Endometrial microvascular endothelial cells (primary cell): ENCODE measurements at regions not wholly inside any gene's neighbourhood (a gene's known extent, or its start where the extent isn't known, plus 50 kb on each side); places are given as distances from the start of the nearest gene placed in this dataset.

Experiments used
- in situ Hi-C: cut with HindIII; loops from 2 replicates; pipeline ENCODE4 v1.10.0; 2017; ENCODE audit warnings: low sequenced_read_pairs, low pct_unique_long_range_greater_than_20kb; ENCODE audit errors: inconsistent ontology term

DNA sequence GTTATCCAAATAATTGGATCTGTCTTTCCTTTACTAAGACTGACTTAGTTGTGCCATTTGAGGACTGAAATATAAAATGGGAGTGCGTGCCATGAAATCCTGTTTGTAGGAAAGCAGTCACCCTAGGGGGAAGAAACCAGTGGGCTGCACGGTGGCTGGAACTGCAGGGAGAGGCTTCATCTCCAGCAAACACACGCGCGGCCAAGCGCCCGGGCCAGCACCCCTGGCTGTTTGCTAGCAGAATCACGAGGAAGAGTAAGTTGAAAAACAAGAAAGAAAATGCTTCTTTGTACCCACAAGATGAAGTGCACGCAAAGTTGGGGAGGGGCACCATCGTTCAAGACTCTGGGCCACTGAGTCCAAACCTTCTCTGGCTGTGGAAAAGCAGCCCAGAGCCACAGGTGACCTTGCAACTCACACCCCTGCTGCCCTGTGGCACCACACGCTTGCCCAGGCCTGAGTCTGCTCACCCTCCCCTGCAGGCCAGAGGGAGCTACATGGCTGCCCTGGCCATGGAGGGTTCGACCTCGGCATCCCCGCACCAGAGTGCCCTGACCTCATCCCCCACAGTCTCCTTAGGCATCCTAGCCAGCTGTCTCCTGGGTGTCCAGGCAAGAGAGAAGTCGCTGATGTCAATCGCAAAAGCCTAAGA, 55.2 kb downstream of the IRX2 start:
- in situ Hi-C loops, result no loop called here

DNA sequence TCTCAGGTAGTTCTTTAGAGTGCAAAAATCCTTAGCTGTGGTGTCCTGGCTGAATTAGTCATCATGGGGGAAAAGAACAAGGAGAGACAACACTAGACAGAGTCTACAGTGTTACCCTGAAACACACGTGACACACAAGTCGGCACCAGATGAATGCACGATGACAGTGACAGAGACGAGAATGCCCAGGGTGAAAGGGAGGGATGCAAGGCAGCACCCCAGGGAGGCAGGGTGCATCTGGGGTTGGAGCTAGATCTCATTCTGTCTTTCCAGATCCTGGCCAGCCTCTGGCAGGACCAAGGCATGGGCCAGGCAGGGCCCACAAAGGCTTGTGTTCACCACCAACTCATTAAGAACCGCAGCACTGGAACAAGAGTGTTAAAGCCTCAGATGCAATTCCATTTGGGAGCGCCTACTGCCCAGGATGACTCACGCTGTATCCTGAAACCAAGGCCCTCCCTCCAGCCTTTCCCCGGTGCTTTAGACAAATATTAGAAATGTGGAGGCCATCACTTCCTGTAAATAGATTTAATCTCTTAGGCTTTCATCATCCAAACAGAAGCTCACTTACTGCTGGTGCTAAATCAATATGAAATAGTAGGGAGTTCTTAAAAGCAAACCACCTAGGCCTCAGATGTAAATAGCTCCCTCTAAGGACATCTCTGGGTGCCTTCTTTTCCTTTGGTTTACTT, 56.1 kb downstream of the IRX2 start:
- in situ Hi-C loops, result no loop called here

DNA sequence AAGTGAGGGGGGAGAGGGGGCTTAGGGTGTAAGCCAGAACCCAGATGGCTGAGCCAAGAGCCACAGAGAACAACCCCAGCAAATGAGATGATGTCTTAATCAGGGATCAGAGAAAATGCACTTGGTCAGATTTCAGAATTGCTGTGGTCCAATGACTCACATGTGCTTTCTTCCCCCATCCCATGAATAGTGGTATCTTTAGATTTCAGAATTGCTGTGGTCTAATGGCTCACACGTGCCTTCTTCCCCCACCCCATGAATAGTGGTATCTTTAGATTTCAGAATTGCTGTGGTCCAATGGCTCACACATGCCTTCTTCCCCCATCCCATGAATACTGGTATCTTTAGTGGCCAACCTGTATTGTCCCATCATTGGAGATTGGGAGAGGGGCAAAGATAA, 59.9 kb downstream of the IRX2 start:
- in situ Hi-C loops, result no loop called here

DNA sequence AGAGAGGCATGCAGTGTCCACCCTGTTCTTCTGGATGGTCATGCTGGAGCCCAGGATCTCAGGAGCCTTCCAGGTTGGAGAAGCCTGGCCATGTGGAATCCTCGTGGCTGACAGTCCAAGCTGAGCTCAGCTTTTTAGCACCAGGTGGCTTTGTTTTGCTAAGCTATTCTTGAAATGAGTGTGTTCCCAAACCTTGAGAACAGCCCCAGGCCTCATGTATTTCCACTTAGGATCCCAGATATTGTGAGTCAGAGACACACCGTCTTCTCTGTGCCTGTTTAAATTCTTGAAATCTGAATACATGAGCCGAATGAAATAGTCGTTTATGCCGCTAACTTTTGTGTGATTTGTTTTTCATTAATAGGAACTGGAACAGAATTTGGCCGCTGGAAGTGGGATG, 61.2 kb downstream of the IRX2 start:
- in situ Hi-C loops, result no loop called here

DNA sequence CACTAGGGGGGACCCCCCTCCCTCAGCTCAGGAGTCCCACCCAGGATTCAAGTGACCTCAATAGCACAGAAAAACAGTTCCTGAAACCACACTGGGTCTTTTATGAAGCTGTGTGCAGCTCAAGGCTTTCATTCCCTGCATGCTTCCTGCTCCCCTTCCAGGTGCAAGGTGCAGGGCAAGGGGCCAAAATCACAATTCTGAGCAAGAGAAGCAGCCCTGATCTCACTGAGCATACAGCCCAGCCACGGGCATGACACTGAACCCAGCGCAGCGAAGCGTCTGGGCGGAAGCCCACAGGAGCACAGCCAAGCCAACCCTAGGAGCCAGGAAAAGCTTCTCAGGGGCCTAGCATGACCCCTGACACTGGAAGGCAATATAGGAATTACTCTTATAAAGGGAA, 62.9 kb downstream of the IRX2 start:
- in situ Hi-C loops, result no loop called here

DNA sequence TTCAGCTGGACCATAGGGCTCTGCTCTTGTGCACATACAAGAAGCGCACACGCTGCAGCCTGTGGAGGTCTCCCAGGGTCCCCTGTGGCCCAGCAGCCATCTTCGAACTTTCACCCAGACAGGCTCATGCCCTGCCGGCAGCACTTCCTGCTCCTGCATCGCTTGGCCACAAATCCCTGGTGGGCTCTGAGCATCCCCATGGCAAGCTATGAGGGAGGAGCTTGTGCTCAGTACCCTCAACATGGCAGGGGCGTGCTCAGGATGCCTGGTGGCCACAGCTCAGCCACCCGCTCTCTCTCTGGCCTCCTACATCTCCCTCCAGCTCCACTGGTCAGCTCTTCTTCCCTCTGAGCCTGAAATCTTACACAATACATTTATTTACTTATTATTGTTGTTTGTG, 63.7 kb downstream of the IRX2 start:
- in situ Hi-C loops, result no loop called here

DNA sequence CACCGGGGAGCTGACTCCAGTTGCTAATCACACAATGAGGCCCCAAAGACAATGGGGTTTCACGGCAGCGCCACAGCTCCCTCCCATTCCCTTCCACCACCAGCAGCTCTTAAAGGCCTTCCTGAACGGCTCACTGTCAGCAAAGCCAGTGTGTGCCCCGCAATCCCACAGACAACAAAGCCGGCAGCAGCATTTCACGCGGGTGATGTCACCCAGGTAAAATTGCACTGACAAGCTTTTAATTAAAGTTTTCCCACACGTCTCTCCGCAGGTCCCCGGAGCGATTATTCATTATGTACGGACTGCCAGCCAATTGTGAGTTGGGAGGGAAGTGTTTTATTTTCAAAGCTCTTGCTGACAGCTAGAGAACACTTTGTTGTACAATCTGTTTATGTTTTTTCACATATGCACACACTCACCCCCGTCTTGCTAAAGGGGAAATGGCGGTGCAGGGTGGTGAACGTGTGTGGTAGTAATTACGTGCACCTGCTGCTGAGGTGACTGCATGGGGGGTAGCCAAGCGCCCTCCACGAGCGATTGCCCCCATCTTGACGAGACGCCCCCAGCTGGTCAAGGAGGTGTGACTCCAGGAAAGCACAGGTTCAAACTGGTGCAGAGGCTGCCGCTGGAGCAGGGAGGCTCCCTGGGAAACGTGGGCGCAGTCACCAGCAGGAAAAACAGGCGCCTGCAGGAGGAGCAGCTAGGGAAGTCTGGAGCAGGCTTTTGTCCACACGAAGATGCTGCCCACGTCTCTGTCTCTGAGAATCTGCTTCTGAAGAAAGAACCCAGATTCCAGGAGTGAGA, 65.0 kb downstream of the IRX2 start:
- in situ Hi-C loops, result no loop called here

DNA sequence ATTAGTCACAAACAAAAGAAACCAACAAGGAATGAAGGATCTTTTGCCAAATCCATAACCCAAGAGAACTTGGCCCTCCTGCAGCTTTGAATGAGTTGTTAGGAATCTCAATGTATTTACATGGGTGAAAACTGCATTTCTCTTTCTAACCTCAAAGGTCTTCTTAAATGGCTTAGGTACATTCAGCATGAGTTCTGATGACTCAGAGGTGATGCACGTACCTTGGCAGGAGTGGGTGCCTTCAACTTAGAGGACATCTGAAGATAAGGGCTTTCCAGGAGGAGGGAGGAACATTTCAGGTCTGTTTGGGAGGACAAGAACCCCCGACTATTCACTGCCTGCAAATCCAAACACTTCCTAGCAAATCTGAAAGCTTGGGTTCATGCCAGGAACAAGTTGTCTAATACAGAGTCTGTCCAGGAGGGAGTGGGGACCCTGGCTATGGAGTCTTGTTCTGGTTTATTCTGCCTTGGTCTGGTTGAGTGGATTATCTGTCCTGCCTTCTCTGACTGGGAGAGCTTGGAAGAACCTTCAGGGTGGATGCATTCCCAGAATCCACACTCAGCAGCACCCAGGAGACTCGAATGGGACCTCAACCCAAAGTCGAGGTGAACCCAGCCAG, 65.7 kb downstream of the IRX2 start:
- in situ Hi-C loops, result no loop called here

DNA sequence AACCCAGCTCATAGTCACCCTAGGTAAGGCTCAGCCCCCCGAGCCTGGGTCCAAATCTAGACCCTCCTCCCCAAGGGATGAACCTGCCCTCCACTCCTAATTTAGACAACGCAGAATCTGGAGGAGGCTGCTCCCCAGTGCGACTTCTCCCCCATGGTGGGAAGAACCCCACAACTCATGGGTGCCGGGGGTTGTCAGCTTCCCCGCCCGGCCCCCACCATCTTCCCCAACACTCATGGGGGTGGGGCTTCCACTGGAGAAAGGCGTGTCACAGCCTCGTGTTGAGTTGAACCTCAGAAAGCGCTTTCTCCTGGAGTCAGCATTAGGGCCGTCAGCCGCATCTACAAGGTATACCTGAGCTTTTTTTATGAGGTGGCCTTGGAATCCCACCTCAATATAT, 66.9 kb downstream of the IRX2 start:
- in situ Hi-C loops, result no loop called here

DNA sequence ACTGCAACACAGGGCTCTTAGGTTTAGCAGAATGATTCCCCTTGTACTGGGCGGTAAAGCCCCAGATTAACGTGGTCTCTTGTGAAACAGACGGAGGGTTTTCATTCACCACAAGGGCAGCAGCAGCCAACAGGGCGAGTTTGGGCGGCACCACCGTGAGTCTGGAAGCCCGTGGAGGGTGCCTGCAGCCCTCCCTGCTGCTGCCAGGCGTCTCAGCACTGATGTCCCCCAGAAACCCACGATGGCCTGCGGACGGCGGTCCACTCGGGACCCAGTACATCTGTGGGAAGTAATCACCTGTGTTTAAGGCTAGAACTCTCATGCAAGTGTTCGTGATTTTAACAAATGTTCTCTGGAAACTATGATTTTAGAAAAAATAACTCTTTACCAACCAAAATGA, 67.8 kb downstream of the IRX2 start:
- in situ Hi-C loops, result no loop called here

DNA sequence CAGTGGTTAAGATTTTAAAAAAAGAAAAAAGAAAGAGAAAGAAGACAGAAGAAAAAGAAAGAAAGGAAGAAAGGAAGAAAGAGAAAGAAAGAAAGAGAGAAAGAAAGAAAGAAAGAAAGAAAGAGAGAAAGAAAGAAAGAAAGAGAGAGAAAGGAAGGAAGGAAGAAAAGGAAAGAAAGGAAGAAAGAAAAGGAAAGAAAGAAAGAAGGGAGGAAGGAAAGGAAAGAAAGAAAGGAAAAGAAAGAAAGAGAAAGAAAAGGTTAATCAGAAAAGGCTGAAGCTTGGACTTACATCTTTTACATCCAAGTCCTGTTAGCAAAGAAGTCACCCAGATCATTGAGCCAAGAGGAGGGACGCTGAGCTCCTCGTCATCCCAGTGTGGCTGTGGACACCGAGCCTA, 70.0 kb downstream of the IRX2 start:
- in situ Hi-C loops, result no loop called here

DNA sequence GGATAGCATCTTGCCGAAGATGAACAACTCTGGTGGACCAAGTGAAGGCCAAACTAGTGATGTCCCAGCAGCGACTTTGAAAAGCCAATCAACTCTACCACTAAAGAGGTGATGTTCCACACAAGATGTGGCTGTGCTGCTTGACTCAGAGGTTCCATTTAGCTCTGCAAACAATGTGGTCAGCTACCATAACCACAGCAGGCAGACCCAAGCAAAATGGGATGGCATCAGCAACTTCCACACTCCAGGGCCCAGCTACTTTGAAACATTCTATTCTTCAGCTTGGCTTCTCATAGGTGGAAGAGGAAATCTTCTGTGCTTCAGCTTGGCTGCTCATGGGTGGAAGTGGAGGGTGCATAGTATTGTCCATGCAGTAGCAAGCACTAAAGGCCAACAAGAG, 70.5 kb downstream of the IRX2 start:
- in situ Hi-C loops, result no loop called here

DNA sequence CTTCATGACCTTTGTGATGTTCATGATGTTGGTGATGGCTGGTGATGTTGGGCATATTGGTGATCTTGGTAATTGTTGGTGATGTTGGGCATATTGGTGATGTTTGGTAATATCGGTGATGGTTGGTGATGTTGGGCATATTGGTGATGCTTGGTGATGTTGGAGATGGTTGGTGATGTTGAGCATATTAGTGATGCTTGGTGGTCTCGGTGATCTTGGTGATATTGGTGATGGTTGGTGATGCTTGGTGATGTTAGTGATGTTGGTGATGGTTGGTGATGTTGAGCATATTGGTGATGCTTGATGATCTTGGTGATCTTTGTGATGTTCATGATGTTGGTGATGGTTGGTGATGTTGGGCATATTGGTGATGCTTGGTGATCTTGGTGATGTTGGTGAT, 73.8 kb downstream of the IRX2 start:
- in situ Hi-C loops, result no loop called here

DNA sequence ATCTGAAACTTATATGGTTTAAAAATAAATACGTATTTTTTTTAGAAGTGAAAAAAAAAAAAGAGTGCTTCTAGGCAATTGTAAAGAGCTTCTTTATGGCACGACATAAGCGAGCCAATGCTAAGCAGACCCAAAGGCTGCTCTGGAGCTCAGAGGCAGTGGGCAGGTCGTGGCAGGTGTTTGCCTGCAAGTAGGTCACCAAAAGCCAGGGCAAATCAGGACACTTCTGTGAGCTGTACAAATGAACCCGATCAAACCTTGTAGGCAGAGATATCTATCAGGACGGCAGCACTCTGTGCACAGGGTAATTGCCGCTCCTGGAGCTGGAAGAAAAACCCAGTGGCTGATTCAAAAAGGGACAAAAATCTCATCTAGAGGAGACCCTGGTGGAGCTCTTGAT, 75.9 kb downstream of the IRX2 start:
- in situ Hi-C loops, result no loop called here

DNA sequence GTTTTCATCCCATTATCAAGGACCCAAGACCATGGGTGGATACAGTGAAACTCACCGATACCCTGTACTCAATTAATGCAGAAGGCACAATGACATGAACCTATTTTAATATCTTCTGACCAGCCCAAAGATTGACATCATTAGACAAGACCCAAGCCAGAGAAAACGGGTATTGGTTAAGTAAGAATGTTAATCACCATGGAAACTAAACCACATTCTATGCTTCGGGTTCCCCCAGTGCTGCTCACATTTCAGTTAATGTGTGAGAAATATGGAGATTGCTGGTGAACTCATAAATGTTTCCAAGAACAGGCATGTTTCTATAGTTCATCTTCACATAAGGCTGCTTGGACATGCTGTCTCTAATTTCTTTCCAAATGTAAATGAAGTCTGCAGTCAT, 77.0 kb downstream of the IRX2 start:
- in situ Hi-C loops, result no loop called here

DNA sequence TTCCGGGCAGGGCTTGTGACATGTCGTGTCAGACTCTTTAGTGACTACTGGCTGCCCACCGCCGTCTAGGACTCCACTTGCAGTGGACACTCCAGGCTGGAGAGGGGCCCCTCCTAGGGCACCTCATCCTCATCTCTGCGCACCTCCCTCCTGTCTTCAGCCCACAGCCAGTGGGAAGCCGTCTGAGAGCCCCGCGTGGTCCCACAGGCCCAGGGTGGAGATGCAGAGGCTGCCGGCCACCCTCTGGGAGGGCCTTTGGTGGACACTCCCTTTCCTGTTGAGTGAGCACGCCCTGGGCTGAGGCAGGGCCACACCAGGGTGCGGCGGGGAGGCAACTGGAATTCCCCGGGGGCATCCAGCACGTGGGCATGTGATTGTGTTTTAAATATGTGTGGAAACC, 80.5 kb downstream of the IRX2 start:
- in situ Hi-C loops, result no loop called here

DNA sequence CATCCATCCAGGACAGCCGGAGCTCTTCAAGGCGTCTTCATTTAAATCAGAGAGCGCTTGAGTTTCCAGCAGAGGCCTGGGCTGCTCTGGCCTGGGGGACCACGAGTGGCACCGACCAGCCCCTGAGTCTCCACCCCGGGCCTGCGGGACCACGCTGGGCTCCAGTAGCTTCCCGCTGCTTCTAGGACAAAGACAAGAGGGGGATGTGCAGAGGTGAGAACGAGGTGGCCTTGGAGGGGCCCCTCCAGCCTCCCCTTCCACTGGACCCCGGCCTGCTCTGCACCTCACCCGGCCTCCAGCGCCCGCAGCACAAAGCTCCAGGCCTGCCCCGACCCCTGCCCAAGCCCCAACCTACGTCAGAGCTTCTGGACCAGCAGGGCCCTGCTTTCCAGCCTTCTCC, 81.6 kb downstream of the IRX2 start:
- in situ Hi-C loops, result no loop called here

DNA sequence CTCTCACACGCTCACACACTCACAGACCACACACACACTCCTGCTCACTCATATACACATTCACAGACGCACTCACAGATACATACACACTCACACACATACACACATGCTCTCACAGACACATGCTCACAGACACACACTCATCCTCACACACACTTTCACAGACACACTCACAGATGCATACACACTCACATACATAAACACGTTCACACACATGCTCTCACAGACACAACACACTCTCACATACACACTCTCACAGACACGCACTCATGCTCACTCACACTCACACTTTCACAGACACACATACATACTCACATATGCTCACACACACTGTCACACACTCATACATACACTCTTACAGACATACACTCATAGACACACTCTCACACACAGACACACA, 82.2 kb downstream of the IRX2 start:
- in situ Hi-C loops, result no loop called here

DNA sequence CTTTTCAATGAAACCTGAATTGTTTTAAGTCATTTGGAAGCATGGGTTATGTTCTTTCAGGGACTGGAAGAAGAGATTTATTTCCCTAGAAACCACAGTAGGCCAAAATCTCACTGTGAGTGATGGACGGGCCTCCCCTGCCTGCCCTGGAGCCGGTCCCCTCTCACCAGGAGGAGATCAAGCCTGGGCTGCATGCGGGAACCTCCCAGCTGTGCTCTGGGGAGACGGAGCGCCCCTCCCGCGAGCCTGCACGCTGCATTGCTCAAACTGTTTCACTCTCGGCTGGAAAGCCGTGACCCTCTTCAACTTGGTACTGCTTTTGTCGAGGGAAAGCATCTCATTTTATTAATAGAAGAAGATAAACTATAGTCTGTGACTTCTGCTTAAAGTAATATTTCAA, 85.4 kb downstream of the IRX2 start:
- in situ Hi-C loops, result no loop called here

DNA sequence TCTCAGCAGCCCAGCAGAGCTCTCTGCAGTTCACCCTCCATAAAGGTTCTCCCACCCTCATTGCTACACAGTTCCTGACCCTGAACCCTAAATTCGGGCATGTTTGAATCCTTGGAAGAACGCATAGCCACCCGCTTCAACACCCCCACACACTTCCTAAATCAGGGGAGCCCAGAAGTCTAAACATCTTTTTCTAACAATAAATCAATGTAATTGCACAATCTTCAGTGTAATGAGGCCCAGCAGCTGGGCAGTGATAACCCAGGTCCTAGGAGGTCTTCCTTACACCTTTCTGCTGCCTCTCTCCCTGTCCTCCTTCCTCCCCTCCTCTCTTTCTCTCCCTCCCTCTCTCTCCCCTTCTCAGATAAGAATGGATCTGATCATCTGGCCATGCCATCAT, 88.0 kb downstream of the IRX2 start:
- in situ Hi-C loops, result no loop called here
